Astrocyte (in vitro differentiated cells and primary cell): ENCODE measurements at regions not wholly inside any gene's neighbourhood (a gene's known extent, or its start where the extent isn't known, plus 50 kb on each side); places are given as distances from the start of the nearest gene placed in this dataset.

Source experiments
- EZH2 ChIP-seq: IDR thresholded peaks from 2 replicates; pipeline ENCODE4 v1.6.1; 2012; ENCODE audit warnings: mild to moderate bottlenecking, low read length, inconsistent platforms; ENCODE audit not compliant: insufficient read depth
- TF ChIP-seq, protein P1 (sequence below): IDR thresholded peaks from 2 replicates; pipeline ENCODE4 v1.5.1; 2011; ENCODE audit warnings: low read depth, mild to moderate bottlenecking, inconsistent platforms, low read length, moderate library complexity; ENCODE audit not compliant: insufficient read depth

DNA sequence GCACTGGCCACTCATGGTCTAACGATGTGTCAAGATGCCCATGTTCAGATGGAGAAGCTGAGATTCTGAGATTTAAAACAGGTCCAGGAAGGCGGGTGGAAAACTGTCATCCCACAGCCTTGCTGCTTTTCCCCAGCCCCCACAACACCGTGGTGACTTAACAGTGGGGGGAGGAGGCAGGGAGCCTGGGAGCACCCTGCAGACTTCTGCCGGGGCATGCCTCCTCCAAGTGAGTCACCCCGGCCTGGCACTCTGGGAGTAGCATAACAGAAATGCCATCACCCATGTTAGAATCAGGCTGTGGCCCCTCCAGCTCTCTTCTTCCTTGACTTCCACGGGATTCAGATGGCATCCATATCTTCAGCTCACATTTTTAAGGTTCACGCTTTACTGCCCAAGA lies 164.8 kb downstream of the CBLN1 start:
- TF ChIP-seq, protein P1, sequence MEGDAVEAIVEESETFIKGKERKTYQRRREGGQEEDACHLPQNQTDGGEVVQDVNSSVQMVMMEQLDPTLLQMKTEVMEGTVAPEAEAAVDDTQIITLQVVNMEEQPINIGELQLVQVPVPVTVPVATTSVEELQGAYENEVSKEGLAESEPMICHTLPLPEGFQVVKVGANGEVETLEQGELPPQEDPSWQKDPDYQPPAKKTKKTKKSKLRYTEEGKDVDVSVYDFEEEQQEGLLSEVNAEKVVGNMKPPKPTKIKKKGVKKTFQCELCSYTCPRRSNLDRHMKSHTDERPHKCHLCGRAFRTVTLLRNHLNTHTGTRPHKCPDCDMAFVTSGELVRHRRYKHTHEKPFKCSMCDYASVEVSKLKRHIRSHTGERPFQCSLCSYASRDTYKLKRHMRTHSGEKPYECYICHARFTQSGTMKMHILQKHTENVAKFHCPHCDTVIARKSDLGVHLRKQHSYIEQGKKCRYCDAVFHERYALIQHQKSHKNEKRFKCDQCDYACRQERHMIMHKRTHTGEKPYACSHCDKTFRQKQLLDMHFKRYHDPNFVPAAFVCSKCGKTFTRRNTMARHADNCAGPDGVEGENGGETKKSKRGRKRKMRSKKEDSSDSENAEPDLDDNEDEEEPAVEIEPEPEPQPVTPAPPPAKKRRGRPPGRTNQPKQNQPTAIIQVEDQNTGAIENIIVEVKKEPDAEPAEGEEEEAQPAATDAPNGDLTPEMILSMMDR: no peak
- no peak for TF ChIP-seq EZH2
